Stimulated activated naive CD4-positive, alpha-beta T cell (primary cell): ENCODE measurements at regions not wholly inside any gene's neighbourhood (a gene's known extent, or its start where the extent isn't known, plus 50 kb on each side); places are given as distances from the start of the nearest gene placed in this dataset.
"Not testable (repeated sequence)": the region's sequence is repeated elsewhere in the genome, so short reads cannot be mapped to it uniquely, and the experiment has no call there.

Source experiments
- DNase-seq, 6 experiments: peaks; one replicate each; lab custom pipeline; 2025; lab: John Stamatoyannopoulos, UW

DNA sequence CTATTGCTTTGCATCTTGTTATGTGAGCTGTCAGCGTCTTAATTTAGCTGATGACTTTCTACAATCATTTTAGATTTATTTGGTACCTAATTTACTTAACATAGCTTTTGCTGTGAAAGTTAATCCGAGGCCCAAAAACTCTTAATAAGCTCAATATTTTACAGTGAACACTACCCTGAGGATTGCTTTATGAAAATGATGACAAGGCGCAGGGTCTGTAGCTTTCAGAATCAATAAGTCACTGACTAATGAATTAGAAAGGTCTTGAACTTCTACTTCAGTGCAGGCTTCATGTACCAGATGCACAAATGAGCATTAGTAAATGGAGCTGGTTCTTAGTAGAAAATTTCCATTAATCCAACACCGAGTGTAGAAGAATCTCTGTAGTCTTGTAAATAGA lies 81.4 kb upstream of the ZNF366 start:
- DNase-seq: no peak

DNA sequence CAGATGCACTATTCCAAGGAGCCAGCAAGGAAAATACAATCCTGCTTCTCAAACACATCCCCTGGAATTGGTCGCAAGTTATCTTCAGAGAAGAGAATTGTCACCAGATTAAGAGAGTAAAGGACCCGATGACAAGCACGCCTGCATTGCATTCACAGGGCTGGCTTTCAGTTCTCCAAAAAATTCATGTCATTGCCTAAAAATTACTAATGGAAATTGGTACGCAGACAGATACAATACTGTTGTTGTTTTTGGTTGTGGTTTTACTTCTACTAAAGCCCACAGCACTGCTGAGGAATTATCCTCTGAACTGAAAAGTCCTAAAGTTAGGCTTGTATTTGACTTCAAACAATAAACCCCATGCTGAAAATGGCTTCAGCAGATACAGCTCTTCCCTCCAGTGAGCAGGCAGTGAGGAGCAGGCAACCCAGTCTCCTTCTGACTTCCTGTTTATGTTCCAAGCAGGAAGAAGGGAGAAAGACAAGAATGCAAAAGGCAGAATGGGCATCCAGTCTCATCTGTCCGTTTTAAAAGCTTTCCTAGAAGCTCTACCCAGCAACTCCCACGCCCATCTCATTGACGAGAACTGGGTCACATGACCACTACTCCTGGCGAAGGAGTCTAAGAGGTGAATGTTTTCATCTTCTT lies 80.6 kb upstream of the ZNF366 start:
- DNase-seq: no peak

- no peak for DNase-seq
Observed at GRCh38 chr5:72586788-72587530, 79.7 kb upstream of the ZNF366 start.

- DNase-seq: no peak
Observed at GRCh38 chr5:72584466-72584865, 77.3 kb upstream of the ZNF366 start.

- not testable (repeated sequence) for DNase-seq
Observed at GRCh38 chr5:72579290-72579689, 72.1 kb upstream of the ZNF366 start.

- no peak for DNase-seq
Observed at GRCh38 chr5:72572236-72572765, 65.1 kb upstream of the ZNF366 start.

GRCh38 chr5:72569408-72569944 lies 62.3 kb upstream of the ZNF366 start:
- no peak for DNase-seq

- DNase-seq: no peak
Observed at GRCh38 chr5:72566746-72567145, 59.5 kb upstream of the ZNF366 start.

GRCh38 chr5:72565513-72566289 lies 58.5 kb upstream of the ZNF366 start:
- no peak for DNase-seq

GRCh38 chr5:72562717-72563116 lies 55.5 kb upstream of the ZNF366 start:
- DNase-seq: no peak

DNA sequence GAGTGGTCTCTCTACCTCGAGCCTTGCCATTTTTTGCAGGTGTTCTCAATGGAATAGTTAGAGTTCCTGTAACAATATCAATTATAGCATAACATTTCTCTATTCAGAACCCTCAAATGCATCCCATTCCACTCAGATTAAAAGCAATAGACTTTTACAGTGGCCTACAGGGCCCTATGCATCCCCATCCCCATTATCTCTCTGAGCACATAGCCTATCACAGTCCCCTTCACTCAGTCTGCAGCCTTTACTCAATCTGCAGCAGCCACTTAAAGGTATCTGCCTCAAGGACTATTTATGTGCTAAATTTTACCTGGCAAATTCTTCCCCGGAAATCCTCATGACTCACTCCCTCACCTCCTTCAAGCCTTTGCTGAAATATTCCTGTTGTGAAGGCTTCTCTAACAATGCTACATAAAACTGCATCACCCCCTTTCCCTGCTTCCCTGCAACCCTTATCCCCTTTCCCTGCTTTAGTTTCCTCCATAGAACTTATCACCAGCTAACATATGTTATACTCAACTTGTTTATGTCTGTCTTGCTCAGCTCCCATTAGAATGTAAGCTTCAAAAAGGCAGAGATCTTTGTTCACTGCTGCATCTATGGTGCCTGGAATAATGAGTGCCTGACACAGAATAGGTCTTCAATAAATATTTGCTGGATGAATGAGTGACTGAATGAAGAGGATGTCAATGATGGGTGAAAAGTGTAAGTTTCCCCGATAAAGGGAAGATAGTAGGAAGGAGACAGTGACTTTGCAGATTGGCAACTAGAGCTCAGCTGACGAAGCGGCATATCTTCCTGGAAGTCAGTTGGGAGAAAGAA lies 54.1 kb upstream of the ZNF366 start:
- DNase-seq: no peak

- no peak for DNase-seq
Observed at GRCh38 chr5:72559866-72560766, 52.9 kb upstream of the ZNF366 start.

DNA sequence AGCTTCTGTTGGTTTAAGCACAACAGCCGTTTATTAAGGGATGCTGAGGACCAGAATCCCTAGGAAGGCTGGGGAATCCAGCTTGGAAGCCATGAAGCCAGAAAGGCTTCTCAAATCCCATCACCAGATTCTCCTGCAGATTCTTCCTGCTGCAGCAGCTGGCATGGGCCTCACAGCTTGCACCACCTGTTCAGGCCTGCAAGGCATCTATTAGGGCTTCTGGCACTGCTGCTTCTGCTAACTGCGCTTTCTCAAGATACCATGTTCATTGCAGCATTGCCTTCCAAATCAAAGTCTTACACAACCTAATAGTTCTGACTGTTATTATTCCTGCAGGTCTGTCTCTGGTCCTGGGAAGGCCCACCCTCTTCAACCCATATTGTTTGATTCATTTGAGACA lies 51.2 kb upstream of the ZNF366 start:
- DNase-seq: no peak

- DNase-seq: no peak
Observed at GRCh38 chr5:72558046-72558336, 50.8 kb upstream of the ZNF366 start.

DNA sequence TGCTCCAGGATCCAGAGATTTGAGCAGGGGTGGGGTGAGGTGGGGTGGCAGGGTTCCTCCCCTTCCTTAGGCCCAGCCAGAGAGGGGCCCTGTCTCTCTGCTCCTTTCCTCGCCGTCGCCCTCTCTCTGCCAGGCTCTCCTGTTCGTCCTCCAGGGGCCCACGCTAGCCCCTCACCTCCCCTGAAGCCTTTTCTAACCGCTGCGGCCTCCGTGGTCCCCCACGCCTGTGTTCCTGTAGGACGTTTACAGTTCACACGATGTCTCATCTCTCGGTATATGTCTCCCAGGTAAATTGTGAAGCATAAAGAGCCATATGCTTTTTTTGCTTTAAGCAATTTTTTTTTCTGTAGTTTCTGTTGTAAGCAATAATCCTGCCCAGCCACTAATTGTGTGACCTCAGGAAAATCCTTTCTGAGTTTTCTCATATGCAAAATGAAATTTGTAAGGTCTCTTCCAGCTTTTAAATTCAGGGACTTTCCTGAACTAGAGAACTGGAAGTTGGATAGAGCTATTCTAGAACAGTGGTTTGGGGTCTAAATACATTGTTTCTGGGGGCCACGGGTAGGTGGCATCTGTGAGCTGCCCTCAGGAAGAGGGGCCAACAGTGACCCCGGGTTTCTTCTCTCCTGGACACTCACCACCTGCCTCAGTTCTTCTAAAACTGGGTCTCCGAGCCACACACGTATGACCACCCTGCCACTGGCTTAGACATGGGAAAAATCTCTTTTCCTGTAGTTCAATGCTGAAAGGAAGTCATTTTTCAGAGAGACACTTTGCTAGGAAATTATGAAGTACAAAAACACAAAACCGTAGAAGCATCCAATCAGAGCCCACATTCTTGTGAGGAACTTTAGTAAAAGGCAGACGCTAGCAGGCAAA lies 50.2 kb upstream of the ZNF366 start:
- no peak for DNase-seq
